Right lobe of liver (tissue), 4 donors: ENCODE measurements at regions not wholly inside any gene's neighbourhood (a gene's known extent, or its start where the extent isn't known, plus 50 kb on each side); places are given as distances from the start of the nearest gene placed in this dataset.
"Not testable (repeated sequence)": the region's sequence is repeated elsewhere in the genome, so short reads cannot be mapped to it uniquely, and the experiment has no call there.

Experiments used
- CTCF ChIP-seq, 4 donors: fragments of 200-600 bp in 3 of 4; fragments of 450-650 bp in 1 of 4; IDR thresholded peaks; one replicate each; pipeline versions ENCODE4 v1.5.1 to v1.8.0; 2016 to 2022; ENCODE audit warnings: antibody characterized with exemption in 4 of 4, mild to moderate bottlenecking in 2 of 4
- POLR2A ChIP-seq: fragments of 450-650 bp; IDR thresholded peaks from one replicate; pipeline ENCODE4 v1.6.1; 2017; ENCODE audit warnings: antibody characterized with exemption, mild to moderate bottlenecking
- donor health status: DM: no; HTN: no; CAD: no.
- donor health status: DM: no; HTN: no; CAD: no.
- donor health status: DM: no; HTN: yes; CAD: no.

- TF ChIP-seq CTCF (IDR thresholded peaks at IDR 0.05); POLR2A: not testable (repeated sequence)
Measured at GRCh38 chr6:139517998-139518555, 143.6 kb upstream of the CITED2 start.
